ENCODE measurements at regions not wholly inside any gene's neighbourhood (a gene's known extent, or its start where the extent isn't known, plus 50 kb on each side); places are given as distances from the start of the nearest gene placed in this dataset.
"Not testable (repeated sequence)": the region's sequence is repeated elsewhere in the genome, so short reads cannot be mapped to it uniquely, and the experiment has no call there.

DNA sequence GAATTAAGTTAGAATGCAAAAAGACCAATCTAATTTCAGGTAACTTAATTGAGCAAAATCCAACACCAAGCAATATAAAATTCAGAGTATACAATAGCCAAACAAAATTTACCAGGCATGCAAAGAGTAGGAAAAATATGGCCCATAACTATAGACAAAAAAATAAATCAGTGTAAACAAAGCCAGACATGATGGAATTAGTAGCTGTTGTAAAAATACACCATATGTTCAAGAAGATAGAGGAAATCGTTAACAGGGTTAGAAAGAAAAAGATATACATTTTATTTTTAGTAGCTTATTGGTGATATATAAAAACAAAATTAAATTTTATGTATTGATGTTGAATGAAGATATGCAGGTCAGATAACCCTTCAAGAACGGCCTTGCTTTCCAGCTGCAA is 621.1 kb upstream of the MIR17HG start:
- DNase-seq: no peak

DNA sequence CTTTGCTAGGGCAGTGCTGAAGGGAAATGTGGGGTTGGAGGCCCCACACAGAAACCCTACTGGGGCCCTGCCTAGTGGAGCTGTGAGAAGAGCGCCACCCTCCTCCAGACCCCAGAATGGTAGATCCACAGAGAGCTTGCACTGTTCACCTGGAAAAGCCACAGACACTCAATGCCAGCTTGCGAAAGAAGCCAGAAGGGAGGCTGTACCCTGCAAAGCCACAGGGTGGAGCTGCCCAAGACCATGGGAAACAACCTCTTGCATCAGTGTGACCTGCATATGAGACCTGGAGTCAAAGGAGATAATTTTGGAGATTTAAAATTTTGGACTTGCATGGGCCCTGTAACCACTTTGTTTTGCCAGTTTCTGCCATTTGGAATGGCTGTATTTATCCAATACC is 615.4 kb upstream of the MIR17HG start:
- DNase-seq: no peak

DNA sequence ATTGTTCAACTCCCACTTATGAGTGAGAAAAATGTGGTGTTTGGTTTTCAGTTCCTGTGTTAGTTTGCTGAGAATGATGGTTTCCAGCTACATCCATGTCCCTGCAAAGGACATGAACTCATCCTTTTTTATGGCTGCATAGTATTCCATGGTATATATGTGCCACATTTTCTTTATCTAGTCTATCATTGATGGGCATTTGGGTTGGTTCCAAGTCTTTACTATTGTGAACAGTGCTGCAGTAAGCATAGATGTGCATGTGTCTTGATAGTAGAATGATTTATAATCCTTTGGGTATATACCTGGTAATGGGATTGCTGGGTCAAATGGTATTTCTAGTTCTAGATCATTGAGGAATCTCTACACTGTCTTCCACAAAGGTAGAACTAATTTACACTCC is 613.0 kb upstream of the MIR17HG start:
- DNase-seq: not testable (repeated sequence)

DNA sequence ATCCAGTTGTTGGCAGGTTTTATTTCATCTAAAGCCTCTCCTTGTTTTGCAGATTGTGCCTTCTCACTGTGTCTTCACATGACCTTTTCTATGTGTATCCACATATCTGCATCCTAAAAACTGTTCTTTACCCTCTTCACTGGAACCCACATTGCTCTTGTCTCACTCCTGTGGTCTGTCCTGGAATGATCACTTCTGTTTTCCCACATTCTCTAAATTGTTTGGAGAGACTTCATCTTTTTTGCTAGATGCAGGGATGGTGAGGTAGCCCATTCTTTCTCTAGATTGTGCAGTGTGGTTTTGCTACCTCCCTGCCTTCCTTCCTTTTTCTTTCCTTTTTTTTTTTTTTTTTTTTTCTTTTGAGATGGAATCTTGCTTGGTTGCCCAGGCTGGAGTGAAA is 608.6 kb upstream of the MIR17HG start:
- DNase-seq: no peak

DNA sequence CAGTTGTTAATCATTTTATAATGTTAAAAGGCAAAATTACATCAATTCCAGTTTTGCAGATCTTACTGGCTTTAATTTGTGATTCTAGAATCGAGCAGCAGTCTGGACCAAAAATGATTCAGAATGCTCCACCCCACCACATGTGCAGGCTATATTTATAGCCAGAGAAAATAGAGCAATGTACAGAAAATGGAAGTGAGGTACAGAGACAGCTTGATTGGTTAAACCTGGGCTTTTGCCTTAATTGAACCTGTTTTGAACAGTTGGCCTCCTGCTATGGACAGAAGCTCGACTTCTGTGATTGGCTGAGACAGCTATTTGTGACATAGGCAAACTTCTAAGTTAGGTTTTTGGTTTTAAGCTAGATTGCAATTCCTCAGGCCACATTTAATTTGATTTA is 607.4 kb upstream of the MIR17HG start:
- DNase-seq: no peak

DNA sequence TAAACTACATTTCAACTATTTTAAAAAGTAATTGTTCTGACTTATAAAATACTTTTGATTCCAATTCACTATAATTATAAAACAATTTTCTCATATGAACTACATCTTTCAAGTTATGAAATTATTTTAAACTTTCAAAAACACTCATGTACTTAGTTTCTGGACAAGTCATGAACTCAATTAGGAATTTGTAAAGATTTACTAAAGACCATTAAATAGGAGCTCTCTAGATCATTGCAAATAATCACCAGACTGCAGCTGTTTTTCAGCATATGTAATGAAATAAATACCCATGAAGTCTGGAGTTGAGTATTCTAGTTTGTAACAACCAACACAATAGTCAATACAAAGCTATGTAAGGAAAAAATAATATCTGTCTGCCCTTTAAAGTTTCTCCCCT is 605.1 kb upstream of the MIR17HG start:
- DNase-seq: no peak

DNA sequence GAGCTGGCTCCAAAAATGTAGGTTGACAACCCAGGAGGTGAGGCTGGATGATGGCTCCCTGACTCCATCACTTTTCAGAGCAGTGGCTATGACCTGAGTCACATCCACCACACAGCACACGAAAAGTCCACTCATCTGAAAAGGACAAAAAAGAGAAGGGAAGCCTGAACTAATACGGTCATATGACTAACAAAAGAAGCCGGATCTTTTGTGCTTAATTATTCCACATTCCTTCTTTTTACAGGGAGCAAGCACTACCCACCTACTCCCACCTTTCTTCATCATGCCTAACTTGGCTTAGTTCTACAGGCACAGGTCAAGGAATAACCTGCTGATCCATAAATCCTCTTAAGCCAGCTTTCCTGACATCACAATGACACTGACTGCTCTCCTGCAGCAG is 601.3 kb upstream of the MIR17HG start:
- DNase-seq: no peak

DNA sequence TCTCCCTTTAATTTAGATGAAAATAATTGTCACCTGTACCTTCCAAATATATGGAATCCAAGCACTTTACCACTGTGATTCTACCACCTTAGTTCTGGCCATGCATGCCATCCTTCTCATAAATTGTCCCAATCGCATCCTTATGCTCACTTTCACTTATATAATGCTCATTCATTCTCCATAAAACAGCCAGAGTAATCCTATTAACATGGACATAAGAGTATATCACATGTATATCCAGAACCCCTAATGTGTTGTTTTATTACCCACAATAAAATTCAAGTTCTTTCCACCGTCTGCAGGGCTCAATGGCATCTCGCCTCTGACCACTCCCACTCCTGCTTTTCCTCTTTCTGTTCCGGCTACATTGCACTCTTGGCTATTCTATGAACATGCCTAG is 597.5 kb upstream of the MIR17HG start:
- DNase-seq: no peak

DNA sequence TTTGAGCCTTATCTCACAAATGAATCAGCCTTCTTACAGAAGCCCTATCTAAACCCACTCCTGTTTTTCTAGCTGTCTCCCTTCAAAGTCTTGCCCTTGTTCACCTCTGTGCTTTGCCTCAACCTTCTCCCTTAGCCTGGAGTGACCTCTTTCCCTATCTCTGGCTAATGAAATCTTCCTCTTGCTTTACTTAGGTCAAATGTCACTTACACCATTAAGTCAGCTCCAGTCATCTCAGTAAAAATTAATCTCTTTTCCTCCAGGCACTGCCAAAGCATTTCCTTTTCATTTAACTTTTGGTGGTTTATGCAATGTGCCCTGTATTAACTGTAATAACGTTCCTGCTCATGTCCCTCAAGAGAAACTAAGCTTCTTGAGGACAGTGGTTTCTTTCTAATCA is 596.5 kb upstream of the MIR17HG start:
- DNase-seq: no peak

DNA sequence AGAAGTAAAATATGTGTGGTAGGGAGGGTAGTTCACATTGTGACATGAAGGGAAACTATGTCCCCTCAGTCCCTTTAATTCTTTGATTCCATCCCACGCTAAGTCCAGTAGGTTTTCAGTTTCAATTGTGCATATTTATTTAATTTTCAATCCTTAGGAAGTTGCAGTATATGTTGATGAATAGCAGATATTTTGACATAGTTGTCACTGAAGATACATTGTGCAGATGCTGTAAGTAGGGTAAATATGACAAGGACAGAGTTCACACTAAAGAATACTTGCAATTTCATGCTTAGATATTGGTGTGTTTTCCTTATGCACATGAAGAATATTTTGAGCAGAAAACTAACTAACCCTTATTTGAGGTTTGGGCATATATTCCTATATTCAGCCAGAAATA is 595.4 kb upstream of the MIR17HG start:
- DNase-seq: no peak

DNA sequence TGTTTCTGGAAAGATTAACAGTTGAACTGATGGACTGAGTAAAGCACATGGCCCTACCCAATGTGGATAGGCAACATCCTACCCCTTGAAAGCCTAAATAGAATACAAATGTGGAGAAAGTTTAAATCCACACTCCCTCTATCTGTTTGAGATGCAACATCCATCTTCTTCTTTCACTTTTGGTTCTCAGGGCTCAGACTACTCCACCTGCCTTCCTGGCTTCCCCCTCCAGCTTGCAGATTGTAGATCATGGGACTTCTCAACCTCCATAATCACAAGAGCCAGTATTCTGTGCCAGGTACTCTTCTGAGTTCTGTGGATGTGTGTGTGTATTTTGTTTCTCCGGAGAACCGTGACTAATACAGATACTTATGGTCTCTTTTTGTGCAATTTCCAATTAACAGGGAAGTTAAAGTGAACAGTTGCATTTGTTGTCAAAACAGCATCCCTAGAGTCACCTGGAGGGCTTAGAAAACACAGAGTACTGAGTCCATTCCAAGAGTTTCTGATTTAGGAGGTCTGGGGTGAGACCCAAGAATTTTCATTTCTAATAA is 590.3 kb upstream of the MIR17HG start:
- no peak for DNase-seq

DNA sequence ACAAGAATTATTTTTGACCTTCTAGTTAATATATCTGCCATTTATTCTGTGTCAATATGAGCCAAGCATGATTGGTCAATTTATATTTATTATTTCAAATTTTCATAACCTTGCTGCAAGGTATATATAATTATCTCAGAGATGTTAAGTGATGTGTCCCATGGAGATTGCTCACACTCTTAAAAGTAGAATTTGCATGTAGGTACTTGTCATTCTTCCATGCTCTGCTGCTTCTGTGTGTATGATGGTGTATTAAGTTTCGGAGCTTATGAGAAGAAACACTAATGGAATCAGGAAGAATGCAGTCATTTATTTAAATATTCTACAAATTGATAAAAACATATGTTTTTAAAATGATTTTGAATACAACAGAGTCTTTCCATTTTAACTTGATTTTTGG is 586.8 kb upstream of the MIR17HG start:
- no peak for DNase-seq

DNA sequence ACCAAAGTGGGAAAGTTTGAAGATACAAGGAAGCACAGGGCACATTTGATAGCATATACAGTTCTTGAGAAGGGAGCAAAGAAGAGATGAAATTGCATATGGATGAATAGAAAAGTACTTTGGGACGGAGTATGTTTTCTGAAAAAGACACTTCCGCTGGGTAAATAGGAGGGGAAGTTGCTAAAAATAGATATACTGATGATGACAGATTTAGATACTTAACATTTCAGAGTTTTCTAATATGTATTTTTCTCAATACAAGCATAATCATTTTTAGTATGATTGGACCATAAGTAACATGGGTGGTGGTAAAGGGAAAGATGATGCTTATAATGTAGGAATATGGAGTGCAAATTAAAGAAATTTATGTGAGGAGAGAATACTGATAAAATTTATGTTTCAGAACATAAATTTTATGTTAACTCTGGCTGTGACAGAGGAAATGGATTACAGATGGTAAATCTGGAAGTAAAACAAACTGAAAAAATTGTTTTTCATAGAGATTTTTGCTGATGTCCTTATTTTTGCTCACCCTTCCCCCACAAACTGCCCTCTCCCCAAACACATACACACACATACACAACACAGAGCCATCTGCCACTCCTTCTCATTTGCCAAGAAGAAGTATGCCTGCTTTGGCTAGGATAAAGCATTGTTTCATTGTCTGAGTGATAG is 583.9 kb upstream of the MIR17HG start:
- no peak for DNase-seq

DNA sequence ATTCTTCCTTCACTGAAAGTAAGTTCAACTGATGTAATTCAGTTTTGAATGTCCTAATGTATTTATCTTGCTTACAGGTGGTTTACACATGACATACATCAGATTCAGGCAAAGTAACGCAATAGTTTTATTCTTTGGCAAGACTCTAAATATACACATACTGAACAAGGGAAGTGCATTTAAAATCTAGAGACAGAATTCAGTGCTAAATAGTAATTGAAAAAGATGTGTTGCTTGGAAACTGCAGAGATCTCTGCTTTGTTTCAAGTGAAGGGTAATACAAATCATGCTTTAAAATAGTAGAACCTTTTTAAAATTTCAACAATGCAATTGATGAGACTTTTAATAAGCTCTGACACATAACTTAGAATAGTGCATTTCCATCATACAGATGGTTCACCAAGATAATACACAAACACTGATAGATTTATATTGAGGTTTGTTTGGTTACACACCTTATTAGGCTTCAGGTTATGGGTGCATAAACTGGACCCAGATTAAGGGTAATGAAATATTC is 581.0 kb upstream of the MIR17HG start:
- DNase-seq: no peak

DNA sequence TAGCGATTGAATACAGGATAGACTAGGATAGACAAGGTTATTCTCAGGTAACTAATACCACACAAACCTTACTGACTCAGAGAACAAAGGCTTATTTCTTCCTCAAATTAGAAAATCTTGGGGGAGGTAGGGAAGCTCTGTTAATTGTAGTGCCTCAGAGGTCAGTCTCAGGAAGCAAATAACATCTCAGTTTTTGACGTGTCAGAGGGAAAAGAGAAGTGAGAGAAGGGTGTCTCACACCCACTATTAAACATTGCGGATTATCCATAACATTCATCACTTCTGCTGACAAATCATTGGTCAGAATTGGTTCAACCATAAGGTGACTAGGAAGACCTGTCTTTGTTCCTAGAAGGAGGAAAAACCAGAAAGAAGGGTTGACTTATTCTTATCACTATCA is 579.4 kb upstream of the MIR17HG start:
- no peak for DNase-seq

DNA sequence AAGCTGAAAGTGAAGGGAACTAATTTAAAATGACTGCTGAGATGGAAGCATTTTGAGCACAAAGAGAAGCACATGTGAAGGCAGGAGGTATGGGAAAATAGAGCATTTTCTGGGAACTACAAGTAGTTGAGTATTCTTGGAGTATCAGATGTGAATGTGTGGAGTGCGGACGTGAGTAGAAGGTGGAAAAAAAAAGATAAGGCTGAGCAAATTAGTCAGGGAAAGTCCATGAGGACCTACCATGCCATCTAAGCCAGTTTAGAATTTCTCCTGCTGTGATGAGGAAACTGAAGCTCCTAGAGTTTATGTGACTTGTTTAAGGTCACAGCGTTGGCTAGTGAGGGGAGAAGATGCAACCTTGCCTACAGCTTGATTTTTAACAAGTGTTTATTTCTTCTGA is 578.1 kb upstream of the MIR17HG start:
- no peak for DNase-seq

DNA sequence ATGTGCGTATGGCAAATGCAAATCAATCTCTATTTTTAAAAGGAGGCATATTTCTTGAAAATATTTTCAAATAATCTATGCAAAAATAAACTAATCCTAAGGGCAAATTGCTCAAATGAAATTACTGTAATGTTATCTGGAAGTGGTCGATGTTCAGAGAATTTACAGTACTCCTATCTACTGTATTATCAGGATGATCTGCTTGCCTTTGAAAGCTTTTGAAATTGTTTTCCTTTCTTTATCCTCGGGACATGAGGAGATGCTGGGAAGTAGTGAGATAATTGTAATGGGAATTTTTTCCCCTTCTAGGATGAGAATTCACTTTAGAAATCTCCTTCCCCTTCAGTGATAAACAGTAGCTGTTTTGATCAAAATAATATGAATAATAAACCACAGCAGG is 577.2 kb upstream of the MIR17HG start:
- DNase-seq: no peak

DNA sequence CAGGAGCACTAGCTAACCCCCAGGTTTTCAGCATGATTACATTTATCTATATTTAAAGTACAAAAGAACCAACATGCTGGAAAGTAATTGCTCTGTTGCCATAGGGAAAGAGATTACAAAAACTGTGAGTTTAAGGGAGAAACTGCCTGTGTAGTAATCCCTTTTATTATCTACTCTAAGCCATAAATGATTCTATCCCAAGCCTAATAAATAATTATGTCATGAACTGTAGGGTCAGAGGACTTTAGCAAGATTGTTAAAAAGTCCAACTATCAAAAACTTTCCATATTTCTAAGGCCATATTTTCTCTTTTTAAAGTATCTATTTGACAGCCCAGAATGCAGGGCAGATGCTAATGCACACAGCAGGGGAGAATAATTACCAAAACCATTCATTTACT is 573.8 kb upstream of the MIR17HG start:
- no peak for DNase-seq

DNA sequence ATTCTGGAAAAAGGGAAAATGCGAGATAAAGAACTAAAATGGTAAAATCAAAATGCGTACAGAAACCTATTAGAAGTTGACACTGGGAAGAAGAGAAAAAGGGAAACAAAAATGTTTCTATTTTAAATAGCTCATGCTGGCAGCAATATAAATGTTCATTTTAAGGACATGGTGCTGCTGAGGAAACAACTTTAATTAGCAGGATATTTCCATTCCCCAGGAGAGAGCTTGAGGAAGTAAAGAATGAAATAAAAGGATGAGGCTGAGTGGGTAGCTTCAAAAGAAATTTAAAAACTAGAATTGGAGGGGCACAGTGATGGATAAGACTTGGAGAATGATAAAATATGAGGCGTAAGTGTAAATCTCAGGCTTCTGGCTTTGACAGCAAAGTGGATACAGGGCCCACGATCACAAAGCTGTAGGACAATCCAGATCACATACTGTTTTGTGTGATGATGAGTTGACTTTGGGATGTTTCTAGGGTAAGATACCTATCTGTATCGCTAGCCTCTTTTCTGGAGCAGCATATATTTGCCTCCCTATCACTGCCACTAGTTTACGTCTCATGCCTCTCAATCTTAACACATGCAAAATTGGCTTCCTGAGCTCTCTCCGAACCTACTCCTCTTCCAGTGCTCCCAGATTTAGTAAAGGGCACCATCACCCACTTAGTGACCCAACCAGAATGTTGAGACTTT is 571.3 kb upstream of the MIR17HG start:
- DNase-seq: no peak

DNA sequence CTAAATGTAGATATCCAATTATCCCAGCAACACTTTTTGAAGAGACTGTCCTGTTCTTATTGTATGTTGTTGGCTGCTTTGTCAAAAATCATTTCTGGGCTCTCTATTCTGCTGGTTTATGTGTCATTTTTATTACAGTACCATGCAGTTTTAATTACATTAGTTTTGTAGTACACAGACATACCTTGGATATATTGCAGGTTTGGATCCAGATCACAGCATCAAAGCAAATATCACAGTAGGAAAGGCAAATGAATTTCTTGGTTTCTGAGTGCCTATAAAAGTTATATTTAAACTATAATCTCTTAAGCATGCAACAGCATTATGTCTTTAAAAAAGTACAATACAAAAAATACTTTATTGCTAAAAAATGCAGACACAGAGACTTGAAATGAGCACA is 564.2 kb upstream of the MIR17HG start:
- DNase-seq: no peak

DNA sequence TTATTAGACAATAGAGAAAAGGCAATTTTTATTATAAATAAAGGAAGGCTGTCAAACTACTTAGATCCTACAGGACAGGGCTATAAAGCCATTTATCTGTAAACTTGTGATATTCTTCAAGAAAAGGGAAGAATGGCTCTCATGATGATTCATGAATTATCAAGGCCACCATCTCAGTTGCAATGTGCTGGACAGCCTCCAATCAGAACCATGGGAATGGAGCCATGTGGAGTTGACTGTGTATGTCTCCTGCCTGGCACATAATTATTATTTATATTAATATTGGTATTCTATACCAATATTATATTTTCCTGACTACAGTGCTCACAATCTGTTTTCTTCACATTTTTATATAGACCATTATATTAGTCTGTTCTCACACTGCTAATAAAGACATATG is 560.5 kb upstream of the MIR17HG start:
- DNase-seq: no peak

DNA sequence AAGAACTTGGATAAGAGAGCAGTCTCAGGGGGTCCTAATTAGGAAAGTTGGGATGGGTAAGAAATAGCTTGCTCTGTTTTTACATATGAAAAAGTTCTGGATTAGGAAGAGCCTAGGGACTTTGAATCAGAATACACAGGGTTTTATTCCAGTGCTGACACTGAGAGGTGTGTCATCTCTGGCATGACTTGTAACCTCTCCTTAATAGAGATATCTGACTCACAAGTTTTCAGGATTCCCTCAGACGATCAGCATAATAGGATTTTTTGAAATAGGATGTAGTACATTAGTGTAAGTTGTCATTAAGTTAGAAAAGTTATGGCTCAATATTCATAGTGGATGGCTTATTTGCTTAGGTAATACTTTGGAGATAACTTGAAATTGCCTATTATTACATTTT is 555.2 kb upstream of the MIR17HG start:
- no peak for DNase-seq

DNA sequence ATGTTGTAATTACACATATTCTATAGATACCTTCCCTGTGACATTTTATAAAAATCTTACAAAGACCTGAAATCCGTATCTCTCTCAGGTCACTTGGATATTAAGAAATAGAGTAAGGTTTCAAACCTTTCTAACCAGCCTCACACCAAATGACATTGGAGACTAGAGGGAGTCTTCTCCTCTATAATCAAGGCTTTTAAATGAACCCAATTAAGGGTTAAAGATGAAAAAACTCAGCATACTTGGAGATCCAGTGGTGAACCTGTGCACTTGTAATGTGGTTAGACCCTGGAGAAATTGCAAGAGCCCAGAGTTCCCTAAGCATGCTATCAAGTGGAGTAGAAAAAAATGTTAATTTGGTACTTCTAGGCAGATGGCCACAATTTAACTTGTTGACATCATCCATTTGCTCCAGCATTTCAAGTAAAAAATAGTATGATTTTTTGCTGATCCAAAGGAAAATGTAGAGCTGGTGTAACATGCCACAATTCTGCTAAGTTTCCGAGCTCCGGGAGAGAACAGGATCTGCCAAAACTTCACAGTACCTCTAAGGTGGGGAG is 554.1 kb upstream of the MIR17HG start:
- DNase-seq: no peak

DNA sequence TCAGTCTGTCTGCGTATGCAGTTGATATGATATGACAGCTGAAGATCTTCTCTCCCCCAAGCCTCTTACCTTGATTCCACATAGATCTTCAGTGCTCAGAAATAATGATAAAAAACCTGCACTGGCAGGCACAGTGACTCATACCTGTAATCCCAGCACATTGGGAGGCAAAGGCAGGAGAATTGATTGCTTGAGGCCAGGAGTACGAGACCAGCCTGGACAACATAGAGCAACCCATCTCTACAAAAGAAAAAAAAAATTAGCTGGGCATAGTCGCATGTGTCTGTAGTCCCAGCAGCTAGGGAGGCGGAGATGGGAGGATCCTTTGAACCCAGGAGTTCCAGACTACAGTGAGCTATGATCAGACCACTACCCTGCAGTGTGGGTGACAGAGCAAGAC is 551.0 kb upstream of the MIR17HG start:
- no peak for DNase-seq

Measured in CD4-positive, alpha-beta T cell treated with Interleukin-10 for 1 hour (primary cell).